ENCODE measurements at regions not wholly inside any gene's neighbourhood (a gene's known extent, or its start where the extent isn't known, plus 50 kb on each side); places are given as distances from the start of the nearest gene placed in this dataset.
"Not testable (repeated sequence)": the region's sequence is repeated elsewhere in the genome, so short reads cannot be mapped to it uniquely, and the experiment has no call there.

- TF ChIP-seq GATA1 (IDR thresholded peaks at IDR 0.05; ENCODE audit: low read depth, low read length) (no peak), POLR2A (IDR thresholded peaks at IDR 0.05; ENCODE audit: low read length) (no peak)
- DNase-seq = no peak
Measured at GRCh38 chr4:33467291-33467690, 2747.1 kb downstream of the PCDH7 start.

- TF ChIP-seq POLR2A (IDR thresholded peaks at IDR 0.05; ENCODE audit: low read length) (no peak), GATA1 (IDR thresholded peaks at IDR 0.05; ENCODE audit: low read depth, low read length) (no peak)
- no peak for DNase-seq
Measured at GRCh38 chr4:33470805-33471204, 2750.6 kb downstream of the PCDH7 start.

- TF ChIP-seq GATA1 (IDR thresholded peaks at IDR 0.05; ENCODE audit: low read depth, low read length) = no peak
- TF ChIP-seq POLR2A (IDR thresholded peaks at IDR 0.05; ENCODE audit: low read length) = no peak
Measured at GRCh38 chr4:33477715-33478114, 2757.5 kb downstream of the PCDH7 start.

GRCh38 chr4:33482773-33483172, 2761.5 kb downstream of the ARAP2 start:
- no peak for DNase-seq
- TF ChIP-seq POLR2A (IDR thresholded peaks at IDR 0.05; ENCODE audit: low read length) = no peak
- TF ChIP-seq GATA1 (IDR thresholded peaks at IDR 0.05; ENCODE audit: low read depth, low read length) = no peak

More at GRCh38 chr4:33477715-33478114, 2757.5 kb downstream of the PCDH7 start:
- DNase-seq = no peak

- no peak for DNase-seq
- TF ChIP-seq POLR2A (IDR thresholded peaks at IDR 0.05; ENCODE audit: low read length) (no peak), GATA1 (IDR thresholded peaks at IDR 0.05; ENCODE audit: low read depth, low read length) (no peak)
Measured at GRCh38 chr4:33485111-33485510, 2759.2 kb downstream of the ARAP2 start.

GRCh38 chr4:33493231-33493630, 2751.1 kb downstream of the ARAP2 start:
- no peak for DNase-seq
- TF ChIP-seq POLR2A (IDR thresholded peaks at IDR 0.05; ENCODE audit: low read length) (no peak), GATA1 (IDR thresholded peaks at IDR 0.05; ENCODE audit: low read depth, low read length) (no peak)

- no peak for TF ChIP-seq GATA1 (IDR thresholded peaks at IDR 0.05; ENCODE audit: low read depth, low read length)
- no peak for TF ChIP-seq POLR2A (IDR thresholded peaks at IDR 0.05; ENCODE audit: low read length)
- DNase-seq = no peak
Measured at GRCh38 chr4:33494150-33494549, 2750.2 kb downstream of the ARAP2 start.

- not testable (repeated sequence) for DNase-seq
Measured at GRCh38 chr4:33501587-33501986, 2742.7 kb downstream of the ARAP2 start.

GRCh38 chr4:33512397-33512796, 2731.9 kb downstream of the ARAP2 start:
- no peak for DNase-seq

GRCh38 chr4:33518856-33519255, 2725.5 kb downstream of the ARAP2 start:
- TF ChIP-seq POLR2A (IDR thresholded peaks at IDR 0.05; ENCODE audit: low read length) (no peak), GATA1 (IDR thresholded peaks at IDR 0.05; ENCODE audit: low read depth, low read length) (no peak)
- no peak for DNase-seq

More at GRCh38 chr4:33512397-33512796, 2731.9 kb downstream of the ARAP2 start:
- TF ChIP-seq GATA1 (IDR thresholded peaks at IDR 0.05; ENCODE audit: low read depth, low read length) (no peak), POLR2A (IDR thresholded peaks at IDR 0.05; ENCODE audit: low read length) (no peak)

GRCh38 chr4:33532821-33533220, 2711.5 kb downstream of the ARAP2 start:
- TF ChIP-seq GATA1 (IDR thresholded peaks at IDR 0.05; ENCODE audit: low read depth, low read length) = no peak
- no peak for TF ChIP-seq POLR2A (IDR thresholded peaks at IDR 0.05; ENCODE audit: low read length)
- DNase-seq = no peak

- no peak for TF ChIP-seq GATA1 (IDR thresholded peaks at IDR 0.05; ENCODE audit: low read depth, low read length)
- no peak for DNase-seq
Measured at GRCh38 chr4:33536898-33537297, 2707.4 kb downstream of the ARAP2 start.

GRCh38 chr4:33537527-33537926, 2706.8 kb downstream of the ARAP2 start:
- DNase-seq = no peak
- TF ChIP-seq POLR2A (IDR thresholded peaks at IDR 0.05; ENCODE audit: low read length) = no peak
- TF ChIP-seq GATA1 (IDR thresholded peaks at IDR 0.05; ENCODE audit: low read depth, low read length) = no peak

GRCh38 chr4:33543941-33544450, 2700.3 kb downstream of the ARAP2 start:
- no peak for TF ChIP-seq POLR2A (IDR thresholded peaks at IDR 0.05; ENCODE audit: low read length)
- DNase-seq = no peak

- no peak for DNase-seq
- TF ChIP-seq GATA1 (IDR thresholded peaks at IDR 0.05; ENCODE audit: low read depth, low read length) (no peak), POLR2A (IDR thresholded peaks at IDR 0.05; ENCODE audit: low read length) (no peak)
Measured at GRCh38 chr4:33551244-33551643, 2693.1 kb downstream of the ARAP2 start.

GRCh38 chr4:33561259-33561658, 2683.1 kb downstream of the ARAP2 start:
- no peak for DNase-seq
- no peak for TF ChIP-seq POLR2A (IDR thresholded peaks at IDR 0.05; ENCODE audit: low read length)
- TF ChIP-seq GATA1 (IDR thresholded peaks at IDR 0.05; ENCODE audit: low read depth, low read length) = no peak
